GM12878 (cell line): ENCODE measurements at regions not wholly inside any gene's neighbourhood (a gene's known extent, or its start where the extent isn't known, plus 50 kb on each side); places are given as distances from the start of the nearest gene placed in this dataset.

ENCODE experiments used
- ATAC-seq: fragments of 200-7000 bp; cut with Tn5 transposase; 3 replicates; pipeline ENCODE4 v1.9.1; 2020; ENCODE audit warnings: mild to moderate bottlenecking, moderate library complexity
- BruUV-seq: library from RNA; stranded (reverse); fragments of 400-500 nt; replicated peaks from 2 replicates; lab custom pipeline; 2021; lab: Mats Ljungman, UMichigan
- CTCF ChIA-PET: fragments of 300-600 bp; sonication (Branson Sonifier 250); formaldehyde crosslinking; extraction: SDS; loops from one replicate; lab custom pipeline; 2021; ENCODE audit warnings: inconsistent platforms; lab: Yijun Ruan, JAX
- POLR2A ChIA-PET: fragments of 350-600 bp; formaldehyde crosslinking; extraction: SDS; loops from one replicate; lab custom pipeline; 2021; ENCODE audit warnings: inconsistent platforms; lab: Charles Lee
- RAD21 ChIA-PET: fragments of 300-600 bp; sonication (Branson Sonifier 250); formaldehyde crosslinking; loops from one replicate; lab custom pipeline; 2023; ENCODE audit warnings: antibody characterized with exemption; ENCODE audit not compliant: unreplicated experiment; lab: Charles Lee
- SMC1A ChIA-PET: fragments of 300-600 bp; sonication (Branson Sonifier 250); formaldehyde crosslinking; loops from one replicate; lab custom pipeline; 2023; ENCODE audit not compliant: unreplicated experiment, uncharacterized antibody; lab: Charles Lee
- DNase-seq: peaks from one replicate; pipeline ENCODE4 v3.0.0-alpha.2; 2011; ENCODE audit warnings: low read depth, low spot score
- FAIRE-seq: peaks from 3 replicates; lab custom pipeline; 2011; peaks lifted over from hg19 to GRCh38; lab: Jason Lieb, UNC
- H2AFZ ChIP-seq: 2 replicates; pipeline ENCODE4 v1.6.0; 2011; ENCODE audit warnings: low read depth, low read length, control low read depth; ENCODE audit not compliant: control insufficient read depth
- H3K27ac ChIP-seq: 2 replicates; pipeline ENCODE4 v1.5.1; 2011; ENCODE audit warnings: control low read depth; ENCODE audit not compliant: control insufficient read depth, insufficient read depth
- H3K27me3 ChIP-seq, 2 experiments: replicated peaks in 1 of 2; 2 replicates each; pipeline versions ENCODE4 v1.6.0 to v1.6.1; 2011; ENCODE audit warnings: low read length in 1 of 2; ENCODE audit not compliant: control insufficient read depth in 2 of 2, insufficient read depth in 2 of 2
- H3K36me3 ChIP-seq, 2 experiments: 2 replicates each; pipeline ENCODE4 v1.5.1; 2011; ENCODE audit warnings: low read length in 1 of 2; ENCODE audit not compliant: control insufficient read depth in 2 of 2, insufficient read depth in 2 of 2
- H3K4me1 ChIP-seq: 2 replicates; pipeline ENCODE4 v1.6.1; 2011; ENCODE audit warnings: mild to moderate bottlenecking, low read length, moderate library complexity, mixed read lengths; ENCODE audit not compliant: control insufficient read depth, insufficient read depth
- H3K4me2 ChIP-seq: 2 replicates; pipeline ENCODE4 v1.6.0; 2011; ENCODE audit warnings: control low read depth; ENCODE audit not compliant: control insufficient read depth, insufficient read depth
- H3K4me3 ChIP-seq: fragments of 200-600 bp; sonication (generic); 2 replicates; pipeline ENCODE4 v1.5.1; 2016
- H3K79me2 ChIP-seq: 2 replicates; pipeline ENCODE4 v1.6.0; 2011; ENCODE audit warnings: low read length; ENCODE audit not compliant: control insufficient read depth, insufficient read depth
- H3K9ac ChIP-seq: 2 replicates; pipeline ENCODE4 v1.8.0; 2011; ENCODE audit warnings: low read length, control low read depth, mixed read lengths; ENCODE audit not compliant: control insufficient read depth, insufficient read depth
- H3K9me3 ChIP-seq: replicated peaks from 3 replicates; pipeline ENCODE4 v1.5.1; 2011; ENCODE audit warnings: mild to moderate bottlenecking, low read length; ENCODE audit not compliant: control insufficient read depth, insufficient read depth
- H4K20me1 ChIP-seq: 2 replicates; pipeline ENCODE4 v1.6.0; 2011; ENCODE audit not compliant: control insufficient read depth, insufficient read depth
- ASH2L ChIP-seq: fragments of 300-600, 200-600 bp; sonication (generic); IDR thresholded peaks from 2 replicates; pipeline ENCODE4 v1.6.1; 2017; ENCODE audit warnings: low read depth, mild to moderate bottlenecking, borderline replicate concordance
- BRCA1 ChIP-seq: IDR thresholded peaks from 2 replicates; pipeline ENCODE4 v1.6.1; 2011; ENCODE audit warnings: low read depth, low read length, improper control_type of control experiment
- DPF2 ChIP-seq: fragments of 450-650 bp; IDR thresholded peaks from 2 replicates; pipeline ENCODE4 v1.6.1; 2017; ENCODE audit warnings: mild to moderate bottlenecking
- EED ChIP-seq: sonication (generic); IDR thresholded peaks from 2 replicates; pipeline ENCODE4 v1.6.1; 2016; ENCODE audit warnings: antibody characterized with exemption, low read depth
- FOS ChIP-seq: IDR thresholded peaks from 3 replicates; pipeline ENCODE4 v1.6.1; 2011; ENCODE audit warnings: borderline replicate concordance; ENCODE audit not compliant: insufficient read length; ENCODE audit errors: extremely low read depth
- MYB ChIP-seq: fragments of 150-350 bp; IDR thresholded peaks from 2 replicates; pipeline ENCODE4 v1.6.1; 2014; ENCODE audit warnings: mild to moderate bottlenecking, low read depth, low read length, borderline replicate concordance
- RUNX3 ChIP-seq: IDR thresholded peaks from 2 replicates; pipeline ENCODE4 v1.6.1; 2012; ENCODE audit warnings: low read length, inconsistent platforms
- SMAD1 ChIP-seq: fragments of 450-650 bp; IDR thresholded peaks from 2 replicates; pipeline ENCODE4 v1.6.1; 2018; ENCODE audit warnings: mild to moderate bottlenecking, low read depth; ENCODE audit not compliant: partially characterized antibody
- whole genome bisulfite sequencing: methylation state at CpG from one replicate; pipeline ENCODE4 v1.1.6; 2016; ENCODE audit warnings: low lambda C conversion rate; ENCODE audit not compliant: insufficient replicate concordance, insufficient coverage; ENCODE audit errors: missing lambda C conversion rate; 5-methylcytosine and 5-hydroxymethylcytosine counted together
- in situ Hi-C: fragments of 300-500 bp; cut with MboI; formaldehyde crosslinking; loops from 9 replicates; pipeline ENCODE4 v1.14.3; 2018; ENCODE audit warnings: mixed read lengths
- intact Hi-C: fragments of 100-400 bp; cut with micrococcal nuclease; formaldehyde crosslinking; loops from one replicate; pipeline ENCODE4 v1.14.2; 2022; ENCODE audit not compliant: unreplicated experiment
- TF ChIP-seq, protein P1 (sequence below): IDR thresholded peaks from 2 replicates; pipeline ENCODE4 v1.6.1; 2012; ENCODE audit warnings: improper control_type of control experiment, low read depth, low read length; ENCODE audit not compliant: insufficient replicate concordance
- TF ChIP-seq, protein P2 (sequence below): fragments of 450-650 bp; IDR thresholded peaks from 2 replicates; pipeline ENCODE4 v1.6.1; 2017; ENCODE audit warnings: mild to moderate bottlenecking, moderate library complexity

DNA sequence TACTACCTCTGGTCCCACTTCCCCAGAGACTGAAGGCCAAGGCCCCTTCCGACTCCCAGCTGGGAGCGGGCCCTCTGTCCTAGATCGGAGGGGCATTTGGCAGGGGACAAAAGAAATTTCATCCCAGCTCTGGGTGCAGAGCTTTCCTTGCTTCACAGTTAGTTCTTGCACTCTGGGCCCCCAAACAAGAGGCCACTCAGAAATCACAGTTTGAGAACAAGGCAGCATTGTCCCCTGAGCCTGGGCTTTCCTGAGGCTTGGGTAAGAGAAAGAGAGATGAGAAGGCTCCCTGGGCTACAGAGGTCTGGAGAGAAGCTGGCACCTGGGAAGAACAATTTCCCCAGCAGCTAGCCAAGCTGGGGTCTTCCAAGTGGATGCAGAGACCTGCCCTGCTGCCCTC lies 71.8 kb upstream of the NCAM1 start:
- DNase-seq (no peak), ATAC-seq (no peak), FAIRE-seq (no peak)
- Histone ChIP-seq H3K9me3 (no peaks in the 10 kb centered on the region), H3K4me1 (no peaks in the 10 kb centered on the region), H3K4me2 (no peak overlapping the region), H3K4me3 (no peak overlapping the region), H3K79me2 (no peaks in the 10 kb centered on the region), H3K27me3 (no peaks in the 10 kb centered on the region; a peak in 1 of 4 replicates), H3K36me3 (no peaks in the 10 kb centered on the region), H3K27ac (no peak overlapping the region), H4K20me1 (no peaks in the 10 kb centered on the region), H3K9ac (no peak overlapping the region), H2AFZ (no peak overlapping the region)
- POLR2A ChIA-PET, result no interaction called here
- SMC1A ChIA-PET, result no interaction called here
- in situ Hi-C loops (no loop called here), intact Hi-C loops (no loop called here)
- 45% methylated on average over 3 of the region's 3 CpGs for WGBS
- no TSS peak for BruUV-seq
- TF ChIP-seq ASH2L (no peak), EED (no peak), BRCA1 (no peak), FOS (no peak), DPF2 (no peak), RUNX3 (no peak), MYB (no peak), SMAD1 (no peak)
- TF ChIP-seq, protein P1, sequence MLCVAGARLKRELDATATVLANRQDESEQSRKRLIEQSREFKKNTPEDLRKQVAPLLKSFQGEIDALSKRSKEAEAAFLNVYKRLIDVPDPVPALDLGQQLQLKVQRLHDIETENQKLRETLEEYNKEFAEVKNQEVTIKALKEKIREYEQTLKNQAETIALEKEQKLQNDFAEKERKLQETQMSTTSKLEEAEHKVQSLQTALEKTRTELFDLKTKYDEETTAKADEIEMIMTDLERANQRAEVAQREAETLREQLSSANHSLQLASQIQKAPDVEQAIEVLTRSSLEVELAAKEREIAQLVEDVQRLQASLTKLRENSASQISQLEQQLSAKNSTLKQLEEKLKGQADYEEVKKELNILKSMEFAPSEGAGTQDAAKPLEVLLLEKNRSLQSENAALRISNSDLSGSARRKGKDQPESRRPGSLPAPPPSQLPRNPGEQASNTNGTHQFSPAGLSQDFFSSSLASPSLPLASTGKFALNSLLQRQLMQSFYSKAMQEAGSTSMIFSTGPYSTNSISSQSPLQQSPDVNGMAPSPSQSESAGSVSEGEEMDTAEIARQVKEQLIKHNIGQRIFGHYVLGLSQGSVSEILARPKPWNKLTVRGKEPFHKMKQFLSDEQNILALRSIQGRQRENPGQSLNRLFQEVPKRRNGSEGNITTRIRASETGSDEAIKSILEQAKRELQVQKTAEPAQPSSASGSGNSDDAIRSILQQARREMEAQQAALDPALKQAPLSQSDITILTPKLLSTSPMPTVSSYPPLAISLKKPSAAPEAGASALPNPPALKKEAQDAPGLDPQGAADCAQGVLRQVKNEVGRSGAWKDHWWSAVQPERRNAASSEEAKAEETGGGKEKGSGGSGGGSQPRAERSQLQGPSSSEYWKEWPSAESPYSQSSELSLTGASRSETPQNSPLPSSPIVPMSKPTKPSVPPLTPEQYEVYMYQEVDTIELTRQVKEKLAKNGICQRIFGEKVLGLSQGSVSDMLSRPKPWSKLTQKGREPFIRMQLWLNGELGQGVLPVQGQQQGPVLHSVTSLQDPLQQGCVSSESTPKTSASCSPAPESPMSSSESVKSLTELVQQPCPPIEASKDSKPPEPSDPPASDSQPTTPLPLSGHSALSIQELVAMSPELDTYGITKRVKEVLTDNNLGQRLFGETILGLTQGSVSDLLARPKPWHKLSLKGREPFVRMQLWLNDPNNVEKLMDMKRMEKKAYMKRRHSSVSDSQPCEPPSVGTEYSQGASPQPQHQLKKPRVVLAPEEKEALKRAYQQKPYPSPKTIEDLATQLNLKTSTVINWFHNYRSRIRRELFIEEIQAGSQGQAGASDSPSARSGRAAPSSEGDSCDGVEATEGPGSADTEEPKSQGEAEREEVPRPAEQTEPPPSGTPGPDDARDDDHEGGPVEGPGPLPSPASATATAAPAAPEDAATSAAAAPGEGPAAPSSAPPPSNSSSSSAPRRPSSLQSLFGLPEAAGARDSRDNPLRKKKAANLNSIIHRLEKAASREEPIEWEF, result no peak
- TF ChIP-seq, protein P2, sequence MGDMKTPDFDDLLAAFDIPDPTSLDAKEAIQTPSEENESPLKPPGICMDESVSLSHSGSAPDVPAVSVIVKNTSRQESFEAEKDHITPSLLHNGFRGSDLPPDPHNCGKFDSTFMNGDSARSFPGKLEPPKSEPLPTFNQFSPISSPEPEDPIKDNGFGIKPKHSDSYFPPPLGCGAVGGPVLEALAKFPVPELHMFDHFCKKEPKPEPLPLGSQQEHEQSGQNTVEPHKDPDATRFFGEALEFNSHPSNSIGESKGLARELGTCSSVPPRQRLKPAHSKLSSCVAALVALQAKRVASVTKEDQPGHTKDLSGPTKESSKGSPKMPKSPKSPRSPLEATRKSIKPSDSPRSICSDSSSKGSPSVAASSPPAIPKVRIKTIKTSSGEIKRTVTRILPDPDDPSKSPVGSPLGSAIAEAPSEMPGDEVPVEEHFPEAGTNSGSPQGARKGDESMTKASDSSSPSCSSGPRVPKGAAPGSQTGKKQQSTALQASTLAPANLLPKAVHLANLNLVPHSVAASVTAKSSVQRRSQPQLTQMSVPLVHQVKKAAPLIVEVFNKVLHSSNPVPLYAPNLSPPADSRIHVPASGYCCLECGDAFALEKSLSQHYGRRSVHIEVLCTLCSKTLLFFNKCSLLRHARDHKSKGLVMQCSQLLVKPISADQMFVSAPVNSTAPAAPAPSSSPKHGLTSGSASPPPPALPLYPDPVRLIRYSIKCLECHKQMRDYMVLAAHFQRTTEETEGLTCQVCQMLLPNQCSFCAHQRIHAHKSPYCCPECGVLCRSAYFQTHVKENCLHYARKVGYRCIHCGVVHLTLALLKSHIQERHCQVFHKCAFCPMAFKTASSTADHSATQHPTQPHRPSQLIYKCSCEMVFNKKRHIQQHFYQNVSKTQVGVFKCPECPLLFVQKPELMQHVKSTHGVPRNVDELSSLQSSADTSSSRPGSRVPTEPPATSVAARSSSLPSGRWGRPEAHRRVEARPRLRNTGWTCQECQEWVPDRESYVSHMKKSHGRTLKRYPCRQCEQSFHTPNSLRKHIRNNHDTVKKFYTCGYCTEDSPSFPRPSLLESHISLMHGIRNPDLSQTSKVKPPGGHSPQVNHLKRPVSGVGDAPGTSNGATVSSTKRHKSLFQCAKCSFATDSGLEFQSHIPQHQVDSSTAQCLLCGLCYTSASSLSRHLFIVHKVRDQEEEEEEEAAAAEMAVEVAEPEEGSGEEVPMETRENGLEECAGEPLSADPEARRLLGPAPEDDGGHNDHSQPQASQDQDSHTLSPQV, result no peak
- CTCF ChIA-PET, result no interaction called here
- RAD21 ChIA-PET, result interaction anchor here (0.6 kb wide), 1 partner anchor 1149 kb away, joined by 4 read pairs; no protein-coding TSS in a partner anchor
